SK-N-SH treated with all-trans-retinoic acid at 6 μM for 48 hours (cell line): ENCODE measurements at regions not wholly inside any gene's neighbourhood (a gene's known extent, or its start where the extent isn't known, plus 50 kb on each side); places are given as distances from the start of the nearest gene placed in this dataset.

Source experiments
- ARNTL ChIP-seq: fragments of 450-650 bp; formaldehyde crosslinking; IDR thresholded peaks from 2 replicates; pipeline ENCODE4 v1.5.0; 2020; ENCODE audit warnings: low read depth, mild to moderate bottlenecking, moderate library complexity, borderline replicate concordance
- CSDC2 ChIP-seq: fragments of 250-450 bp; sonication (Bioruptor Pico); IDR thresholded peaks from 2 replicates; pipeline ENCODE4 v1.5.0; 2020; ENCODE audit warnings: mild to moderate bottlenecking, moderate library complexity
- CSRNP3 ChIP-seq: fragments of 250-450 bp; sonication (Bioruptor Pico); IDR thresholded peaks from 2 replicates; pipeline ENCODE4 v1.5.1; 2021; ENCODE audit warnings: mild to moderate bottlenecking, moderate library complexity
- ESRRG ChIP-seq: fragments of 250-450 bp; sonication (Bioruptor Pico); IDR thresholded peaks from 2 replicates; pipeline ENCODE4 v1.6.1; 2021; ENCODE audit warnings: mild to moderate bottlenecking
- PATZ1 ChIP-seq: fragments of 250-450 bp; sonication (Bioruptor Pico); IDR thresholded peaks from 2 replicates; pipeline ENCODE4 v1.8.0; 2020; ENCODE audit warnings: mild to moderate bottlenecking, moderate library complexity, borderline replicate concordance
- ZC3H10 ChIP-seq: fragments of 250-450 bp; sonication (Bioruptor Pico); IDR thresholded peaks from 2 replicates; pipeline ENCODE4 v1.5.1; 2021; ENCODE audit warnings: mild to moderate bottlenecking, moderate library complexity
- ZFP30 ChIP-seq: fragments of 450-650 bp; formaldehyde crosslinking; IDR thresholded peaks from 2 replicates; pipeline ENCODE4 v1.5.0; 2022; ENCODE audit warnings: mild to moderate bottlenecking, moderate library complexity

GRCh38 chr4:60745800-60746571, 454.1 kb upstream of the ADGRL3 start:
- no peak for TF ChIP-seq ZC3H10 (CRISPR knock-in tag)
- TF ChIP-seq ESRRG: no peak
- TF ChIP-seq ZFP30: no peak
- TF ChIP-seq CSRNP3 (CRISPR knock-in tag): no peak
- no peak for TF ChIP-seq PATZ1 (CRISPR knock-in tag)
- TF ChIP-seq ARNTL (CRISPR knock-in tag): no peak
- no peak for TF ChIP-seq CSDC2 (CRISPR knock-in tag)
